PC-9 (cell line): ENCODE measurements at regions not wholly inside any gene's neighbourhood (a gene's known extent, or its start where the extent isn't known, plus 50 kb on each side); places are given as distances from the start of the nearest gene placed in this dataset.

ENCODE experiments used
- BruUV-seq: library from RNA; stranded (reverse); fragments of 400-500 nt; replicated peaks from 2 replicates; lab custom pipeline; 2021; lab: Mats Ljungman, UMichigan
- CTCF ChIA-PET: fragments of 300-600 bp; sonication (Branson Sonifier 250); formaldehyde crosslinking; loops from one replicate; lab custom pipeline; 2022; ENCODE audit warnings: antibody characterized with exemption; lab: Charles Lee
- POLR2A ChIA-PET: fragments of 300-600 bp; sonication (Branson Sonifier 250); formaldehyde crosslinking; loops from one replicate; lab custom pipeline; 2022; ENCODE audit warnings: antibody characterized with exemption; ENCODE audit not compliant: unreplicated experiment; lab: Charles Lee
- DNase-seq, 2 experiments: peaks; one replicate each; pipeline versions ENCODE4 v3.0.0 to v3.0.0-alpha.2; 2015 to 2022; ENCODE audit warnings: mixed read lengths in 1 of 2
- H2AFZ ChIP-seq: fragments of 200-600 bp; sonication (generic); 2 replicates; pipeline ENCODE4 v1.8.1; 2017; ENCODE audit warnings: antibody characterized with exemption
- H3F3A ChIP-seq: fragments of 200-600 bp; sonication (generic); 2 replicates; pipeline ENCODE4 v1.8.1; 2017; ENCODE audit warnings: antibody characterized with exemption, mild to moderate bottlenecking, low read depth; ENCODE audit not compliant: insufficient read depth
- H3K27ac ChIP-seq: fragments of 200-600 bp; sonication (generic); 2 replicates; pipeline ENCODE4 v1.6.1; 2016; ENCODE audit warnings: mixed run types
- H3K27me3 ChIP-seq: fragments of 200-600 bp; sonication (generic); 2 replicates; pipeline ENCODE4 v1.6.1; 2016; ENCODE audit warnings: low read depth, mixed run types; ENCODE audit not compliant: insufficient read depth
- H3K36me3 ChIP-seq: fragments of 200-600 bp; sonication (generic); 2 replicates; pipeline ENCODE4 v1.6.1; 2016; ENCODE audit warnings: low read depth, mixed run types
- H3K4me1 ChIP-seq: fragments of 200-600 bp; sonication (generic); replicated peaks from 2 replicates; pipeline ENCODE4 v1.6.1; 2016; ENCODE audit warnings: mixed run types; ENCODE audit not compliant: insufficient read depth
- H3K4me2 ChIP-seq: fragments of 200-600 bp; sonication (generic); 2 replicates; pipeline ENCODE4 v1.6.1; 2017; ENCODE audit warnings: mixed run types
- H3K4me3 ChIP-seq: fragments of 200-600 bp; sonication (generic); 2 replicates; pipeline ENCODE4 v1.6.1; 2016; ENCODE audit warnings: mixed run types
- H3K79me2 ChIP-seq: fragments of 200-600 bp; sonication (generic); 2 replicates; pipeline ENCODE4 v1.6.1; 2017; ENCODE audit warnings: low read depth, mixed run types
- H3K9me2 ChIP-seq: fragments of 200-600 bp; sonication (generic); 2 replicates; pipeline ENCODE4 v1.8.1; 2017; ENCODE audit warnings: mild to moderate bottlenecking; ENCODE audit not compliant: insufficient read depth
- H3K9me3 ChIP-seq: fragments of 200-600 bp; sonication (generic); 2 replicates; pipeline ENCODE4 v1.8.1; 2016; ENCODE audit warnings: low read depth; ENCODE audit not compliant: insufficient read depth
- H4K20me1 ChIP-seq: fragments of 200-600 bp; sonication (generic); 2 replicates; pipeline ENCODE4 v1.8.1; 2017; ENCODE audit not compliant: insufficient read depth
- EZH2 ChIP-seq: fragments of 200-600 bp; sonication (generic); IDR thresholded peaks from 2 replicates; pipeline ENCODE4 v1.8.0; 2017; ENCODE audit warnings: antibody characterized with exemption, low read depth
- intact Hi-C: fragments of 100-400 bp; cut with micrococcal nuclease; formaldehyde crosslinking; loops from one replicate; pipeline ENCODE4 v1.10.0; 2022; ENCODE audit not compliant: unreplicated experiment
- TF ChIP-seq, protein P1 (sequence below): fragments of 200-600 bp; sonication (generic); conservative IDR thresholded peaks from 2 replicates; pipeline ENCODE4 v1.6.1; 2017; ENCODE audit warnings: mixed run types, antibody characterized with exemption, mild to moderate bottlenecking, moderate library complexity

DNA sequence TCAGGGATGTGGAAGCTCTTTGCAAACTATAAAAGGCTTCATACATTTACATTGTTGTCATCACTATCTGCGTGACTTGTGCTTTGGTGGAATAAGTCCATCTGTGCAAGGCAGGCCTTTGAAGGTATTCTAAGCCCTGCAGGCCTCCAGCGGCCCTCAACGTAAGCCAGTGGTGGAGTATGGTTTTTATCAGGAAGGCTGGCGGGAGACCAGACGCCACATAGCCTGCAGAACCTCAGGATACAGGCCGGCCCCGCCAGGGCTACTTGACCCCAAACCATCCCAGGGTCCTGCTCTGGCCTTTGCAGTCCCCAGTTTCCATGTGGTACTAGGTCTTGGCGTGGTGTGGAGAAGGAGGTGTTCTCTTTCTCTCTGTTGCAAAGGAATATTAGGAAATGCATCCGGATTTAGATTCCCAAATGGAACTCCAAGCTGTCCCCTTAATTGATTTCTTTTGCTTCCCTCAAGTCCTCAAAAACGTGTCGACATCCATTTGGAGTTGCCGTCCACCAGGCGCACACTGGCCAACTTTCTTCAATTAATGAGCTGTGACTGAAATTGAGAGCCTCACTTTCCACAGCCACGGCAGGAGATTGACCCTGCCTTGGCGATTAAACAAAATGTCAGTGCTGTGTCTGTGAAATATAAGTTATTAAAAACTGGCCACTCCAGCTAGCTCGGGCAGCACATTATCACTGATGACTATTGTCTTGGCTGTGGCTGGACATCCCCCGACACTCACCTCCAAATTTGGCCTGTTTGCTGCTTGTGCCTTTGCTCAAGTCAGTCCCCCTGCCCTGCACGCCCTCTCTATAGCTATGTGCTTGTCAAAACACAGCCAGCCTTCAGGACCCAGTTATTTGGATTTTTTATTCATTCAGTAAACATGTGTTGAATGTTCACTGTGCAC is 239.8 kb upstream of the TLE3 start:
- intact Hi-C loops = no loop called here
- no peaks in the 10 kb centered on the region for H3K9me2 ChIP-seq
- no peaks in the 10 kb centered on the region for H3K4me1 ChIP-seq
- no peak for TF ChIP-seq EZH2
- TF ChIP-seq, protein P1, sequence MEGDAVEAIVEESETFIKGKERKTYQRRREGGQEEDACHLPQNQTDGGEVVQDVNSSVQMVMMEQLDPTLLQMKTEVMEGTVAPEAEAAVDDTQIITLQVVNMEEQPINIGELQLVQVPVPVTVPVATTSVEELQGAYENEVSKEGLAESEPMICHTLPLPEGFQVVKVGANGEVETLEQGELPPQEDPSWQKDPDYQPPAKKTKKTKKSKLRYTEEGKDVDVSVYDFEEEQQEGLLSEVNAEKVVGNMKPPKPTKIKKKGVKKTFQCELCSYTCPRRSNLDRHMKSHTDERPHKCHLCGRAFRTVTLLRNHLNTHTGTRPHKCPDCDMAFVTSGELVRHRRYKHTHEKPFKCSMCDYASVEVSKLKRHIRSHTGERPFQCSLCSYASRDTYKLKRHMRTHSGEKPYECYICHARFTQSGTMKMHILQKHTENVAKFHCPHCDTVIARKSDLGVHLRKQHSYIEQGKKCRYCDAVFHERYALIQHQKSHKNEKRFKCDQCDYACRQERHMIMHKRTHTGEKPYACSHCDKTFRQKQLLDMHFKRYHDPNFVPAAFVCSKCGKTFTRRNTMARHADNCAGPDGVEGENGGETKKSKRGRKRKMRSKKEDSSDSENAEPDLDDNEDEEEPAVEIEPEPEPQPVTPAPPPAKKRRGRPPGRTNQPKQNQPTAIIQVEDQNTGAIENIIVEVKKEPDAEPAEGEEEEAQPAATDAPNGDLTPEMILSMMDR = no peak
- POLR2A ChIA-PET = no interaction called here
- no peaks in the 10 kb centered on the region for H4K20me1 ChIP-seq
- no peak overlapping the region for H3K4me2 ChIP-seq
- no peaks in the 10 kb centered on the region for H3K27me3 ChIP-seq
- no peak overlapping the region for H3K27ac ChIP-seq
- H2AFZ ChIP-seq = no peak overlapping the region
- H3K4me3 ChIP-seq = no peak overlapping the region
- no peaks in the 10 kb centered on the region for H3K79me2 ChIP-seq
- H3F3A ChIP-seq = no peaks in the 10 kb centered on the region
- DNase-seq = no peak
- no TSS peak for BruUV-seq
- CTCF ChIA-PET = no interaction called here
- no peaks in the 10 kb centered on the region for H3K9me3 ChIP-seq
- H3K36me3 ChIP-seq = no peaks in the 10 kb centered on the region

DNA sequence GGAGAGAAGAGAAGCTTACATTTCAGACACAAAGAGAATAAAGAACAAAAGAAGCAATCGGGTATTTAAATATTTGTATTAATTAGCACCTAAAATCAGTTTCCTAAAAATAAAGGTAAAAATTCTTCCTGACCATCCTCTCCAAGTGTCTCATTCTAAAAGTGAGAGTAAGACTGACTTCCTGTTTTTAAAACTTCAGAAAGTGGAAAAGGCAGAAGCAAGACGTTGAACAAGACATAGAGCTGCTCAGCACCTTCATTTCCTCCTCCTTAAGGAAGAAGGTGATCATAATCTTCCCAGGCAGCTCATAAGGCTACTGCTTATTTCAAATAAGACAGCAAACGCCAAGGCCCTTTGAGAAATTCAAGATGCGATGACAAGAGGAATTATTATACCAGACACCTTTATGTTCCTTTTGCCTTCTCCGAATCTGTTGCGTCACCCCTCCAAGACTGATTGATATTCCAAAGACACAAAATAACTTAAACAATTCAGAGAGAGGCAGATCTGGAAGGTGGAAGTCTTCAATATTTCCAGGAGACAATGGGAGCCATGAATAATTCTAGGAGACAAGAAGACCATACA is 238.8 kb upstream of the TLE3 start:
- Histone ChIP-seq H3K4me3 (no peak overlapping the region), H3K27ac (no peak overlapping the region), H2AFZ (no peak overlapping the region), H3K4me2 (no peak overlapping the region), H3F3A (no peaks in the 10 kb centered on the region), H3K27me3 (no peaks in the 10 kb centered on the region), H3K79me2 (no peaks in the 10 kb centered on the region), H3K36me3 (no peaks in the 10 kb centered on the region), H3K4me1 (no peaks in the 10 kb centered on the region), H3K9me3 (no peaks in the 10 kb centered on the region), H4K20me1 (no peaks in the 10 kb centered on the region), H3K9me2 (no peaks in the 10 kb centered on the region)
- POLR2A ChIA-PET = no interaction called here
- CTCF ChIA-PET = no interaction called here
- intact Hi-C loops = no loop called here
- TF ChIP-seq, protein P1 = no peak
- no peak for TF ChIP-seq EZH2
- DNase-seq = no peak
- no TSS peak for BruUV-seq

DNA sequence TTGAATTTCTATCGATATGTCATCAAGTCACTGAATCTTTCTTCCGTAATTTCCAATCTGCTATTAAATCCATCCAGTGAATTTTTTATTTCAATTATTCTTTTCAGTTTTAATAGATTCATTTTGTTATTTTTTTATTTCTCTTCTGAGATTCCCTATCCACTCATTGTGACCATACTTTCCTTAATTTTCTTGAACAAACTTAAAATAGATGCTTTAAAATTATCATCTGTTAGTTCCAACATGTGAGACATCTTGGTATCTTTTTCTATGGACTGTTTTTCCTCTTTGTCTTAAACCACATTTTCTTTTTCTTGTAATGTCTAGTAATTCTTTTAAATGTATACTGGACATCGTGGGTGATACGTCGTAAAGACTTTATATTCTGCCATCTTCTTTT is 236.6 kb upstream of the TLE3 start:
- H4K20me1 ChIP-seq = no peaks in the 10 kb centered on the region
- CTCF ChIA-PET = no interaction called here
- no peaks in the 10 kb centered on the region for H3K36me3 ChIP-seq
- H3K9me2 ChIP-seq = no peaks in the 10 kb centered on the region
- H3K9me3 ChIP-seq = no peaks in the 10 kb centered on the region
- no peaks in the 10 kb centered on the region for H3F3A ChIP-seq
- TF ChIP-seq, protein P1 = no peak
- no peak for TF ChIP-seq EZH2
- POLR2A ChIA-PET = no interaction called here
- no peak overlapping the region for H3K4me2 ChIP-seq
- intact Hi-C loops = no loop called here
- no peaks in the 10 kb centered on the region for H3K27me3 ChIP-seq
- H3K4me1 ChIP-seq = no peaks in the 10 kb centered on the region
- H3K4me3 ChIP-seq = no peak overlapping the region
- H2AFZ ChIP-seq = no peak overlapping the region
- BruUV-seq = no TSS peak
- no peak for DNase-seq
- no peak overlapping the region for H3K27ac ChIP-seq
- no peaks in the 10 kb centered on the region for H3K79me2 ChIP-seq
